ENCODE measurements at regions not wholly inside any gene's neighbourhood (a gene's known extent, or its start where the extent isn't known, plus 50 kb on each side); places are given as distances from the start of the nearest gene placed in this dataset.

DNA sequence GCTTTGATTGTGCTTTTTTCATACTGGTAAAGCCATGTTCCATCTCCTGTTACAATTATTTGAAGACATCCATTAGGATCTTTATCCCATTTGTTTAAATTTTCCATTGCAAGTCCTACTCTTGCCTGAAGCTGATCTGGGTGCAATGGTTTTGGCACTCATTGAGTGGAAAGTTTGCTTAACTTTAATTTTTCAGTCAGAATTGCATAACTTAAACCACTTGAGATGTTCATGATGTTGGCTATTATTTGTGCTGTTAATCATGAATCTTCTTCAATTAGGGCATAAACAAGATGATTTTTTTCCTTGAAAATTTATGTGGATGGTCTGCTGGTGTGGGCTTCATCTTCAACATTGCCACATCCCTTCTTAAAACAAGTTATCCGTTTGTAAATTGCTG lies 180.1 kb downstream of the ST6GAL2 start:
- FAIRE-seq (no peak), ATAC-seq (no peak), DNase-seq (ENCODE audit: extremely low read depth in 1 of 4, low spot score in 3 of 4) (no peak)
- WGBS (ENCODE audit: insufficient coverage, low coverage, missing lambda C conversion rate): 0% methylated on average over 1 of the region's 1 CpG
- Histone ChIP-seq H3K36me3 (ENCODE audit: control insufficient read depth, insufficient read depth, low read length) (no peaks in the 10 kb centered on the region), H3K27ac (ENCODE audit: extremely low read depth, low read depth, low read length) (no peak overlapping the region), H3K4me3 (no peak overlapping the region), H3K79me2 (ENCODE audit: control insufficient read depth, insufficient read depth, low read length) (no peaks in the 10 kb centered on the region), H3K4me1 (replicated peaks in 1 of 2; ENCODE audit: control insufficient read depth in 2 of 2, insufficient read depth in 2 of 2, low read length in 2 of 2) (no peaks in the 10 kb centered on the region), H3K9me1 (ENCODE audit: control insufficient read depth, insufficient read depth, low read length) (no peaks in the 10 kb centered on the region), H3K27me3 (ENCODE audit: control insufficient read depth in 2 of 2, insufficient read depth in 2 of 2, low read length in 2 of 2) (no peaks in the 10 kb centered on the region), H3K9me3 (replicated peaks; ENCODE audit: control insufficient read depth, insufficient read depth, low read depth, low read length) (no peaks in the 10 kb centered on the region), H3K4me2 (ENCODE audit: insufficient read depth, low read length) (no peak overlapping the region), H4K20me1 (replicated peaks; ENCODE audit: control insufficient read depth, insufficient read depth, low read length) (no peaks in the 10 kb centered on the region), H3K9ac (ENCODE audit: insufficient read depth in 1 of 2, low read depth in 2 of 2, low read length in 2 of 2) (no peak overlapping the region), H2AFZ (ENCODE audit: low read depth, low read length) (no peak overlapping the region)
- intact Hi-C loops (cut with micrococcal nuclease): no loop called here
- no TSS peak for BruUV-seq (replicated peaks)
- ChIA-PET POLR2A (no interaction called here), CTCF (ENCODE audit: low intra/inter-chr PET ratio) (no interaction called here)
- TF ChIP-seq CBFB (CRISPR knock-in tag; IDR thresholded peaks at IDR 0.05): no peak
- in situ Hi-C loops (cut with MboI): no loop called here

DNA sequence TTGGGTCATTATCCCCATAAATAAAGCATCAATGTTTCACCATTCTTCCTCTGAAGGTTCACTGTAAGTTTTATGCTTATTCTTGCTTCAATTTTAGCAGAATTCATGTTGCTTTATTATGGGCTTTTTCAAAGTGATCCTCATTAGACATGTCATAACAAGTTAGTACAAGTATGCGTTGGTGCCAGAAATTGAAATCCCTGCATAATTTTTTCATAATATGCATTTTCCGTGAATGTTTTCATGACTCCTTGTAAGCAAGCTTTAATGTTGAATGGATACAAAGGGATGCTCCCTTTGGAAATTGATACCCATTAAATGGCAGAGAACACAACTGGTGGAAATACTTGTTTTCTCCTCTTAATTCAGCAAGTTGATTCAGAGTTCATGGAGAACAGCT lies 179.7 kb downstream of the ST6GAL2 start:
- intact Hi-C loops (cut with micrococcal nuclease): no loop called here

More for the DNA sequence above, 179.7 kb downstream of the ST6GAL2 start:
- H3K36me3 ChIP-seq (ENCODE audit: control insufficient read depth, insufficient read depth, low read length): no peaks in the 10 kb centered on the region
- ChIA-PET POLR2A (no interaction called here), CTCF (ENCODE audit: low intra/inter-chr PET ratio) (no interaction called here)
- no peaks in the 10 kb centered on the region for H3K4me1 ChIP-seq (replicated peaks in 1 of 2; ENCODE audit: control insufficient read depth in 2 of 2, insufficient read depth in 2 of 2, low read length in 2 of 2)
- ATAC-seq (no peak), DNase-seq (ENCODE audit: extremely low read depth in 1 of 4, low spot score in 3 of 4) (no peak), FAIRE-seq (no peak)
- BruUV-seq (replicated peaks): no TSS peak
- no peaks in the 10 kb centered on the region for H3K27me3 ChIP-seq (ENCODE audit: control insufficient read depth in 2 of 2, insufficient read depth in 2 of 2, low read length in 2 of 2)
- H3K4me2 ChIP-seq (ENCODE audit: insufficient read depth, low read length): no peak overlapping the region
- H4K20me1 ChIP-seq (replicated peaks; ENCODE audit: control insufficient read depth, insufficient read depth, low read length): no peaks in the 10 kb centered on the region
- H2AFZ ChIP-seq (ENCODE audit: low read depth, low read length): no peak overlapping the region
- no peaks in the 10 kb centered on the region for H3K79me2 ChIP-seq (ENCODE audit: control insufficient read depth, insufficient read depth, low read length)
- 25% methylated on average over 2 of the region's 2 CpGs for WGBS (ENCODE audit: insufficient coverage, low coverage, missing lambda C conversion rate)
- TF ChIP-seq ZKSCAN1 (IDR thresholded peaks at IDR 0.05; ENCODE audit: low read depth, low read length) (no peak), ZNF584 (CRISPR knock-in tag; IDR thresholded peaks at IDR 0.05; ENCODE audit: low read depth) (no peak), HCFC1 (IDR thresholded peaks at IDR 0.05; ENCODE audit: low read depth, low read length) (no peak), SOX6 (IDR thresholded peaks at IDR 0.05) (no peak)
- no peaks in the 10 kb centered on the region for H3K9me3 ChIP-seq (replicated peaks; ENCODE audit: control insufficient read depth, insufficient read depth, low read depth, low read length)
- no peak overlapping the region for H3K4me3 ChIP-seq
- no peak overlapping the region for H3K27ac ChIP-seq (ENCODE audit: extremely low read depth, low read depth, low read length)
- in situ Hi-C loops (cut with MboI): no loop called here
- no peak overlapping the region for H3K9ac ChIP-seq (ENCODE audit: insufficient read depth in 1 of 2, low read depth in 2 of 2, low read length in 2 of 2)
- H3K9me1 ChIP-seq (ENCODE audit: control insufficient read depth, insufficient read depth, low read length): no peaks in the 10 kb centered on the region

Data from K562 (cell line).